Liver (tissue), 3 donors: ENCODE measurements at regions not wholly inside any gene's neighbourhood (a gene's known extent, or its start where the extent isn't known, plus 50 kb on each side); places are given as distances from the start of the nearest gene placed in this dataset.

Experiments used
- EGR1 ChIP-seq, 2 donors: IDR thresholded peaks; 2 replicates each; pipeline ENCODE4 v1.6.1; 2016 to 2018; ENCODE audit warnings: antibody characterized with exemption in 2 of 2, low read depth in 2 of 2
- FOXA1 ChIP-seq: IDR thresholded peaks from 2 replicates; pipeline ENCODE4 v1.6.1; 2016; ENCODE audit warnings: antibody characterized with exemption
- GABPA ChIP-seq, 2 donors: IDR thresholded peaks in 1 of 2; conservative IDR thresholded peaks in 1 of 2; 2 replicates each; pipeline ENCODE4 v1.6.1; 2016; ENCODE audit warnings: antibody characterized with exemption in 2 of 2, mild to moderate bottlenecking in 1 of 2, moderate library complexity in 1 of 2
- JUND ChIP-seq, 2 donors: IDR thresholded peaks; 2 replicates each; pipeline ENCODE4 v1.6.1; 2016; ENCODE audit warnings: antibody characterized with exemption in 2 of 2
- MAX ChIP-seq: IDR thresholded peaks from 2 replicates; pipeline ENCODE4 v1.6.1; 2016; ENCODE audit warnings: antibody characterized with exemption
- RAD21 ChIP-seq, 2 donors: IDR thresholded peaks; 2 replicates each; pipeline ENCODE4 v1.6.1; 2016; ENCODE audit warnings: antibody characterized with exemption in 2 of 2, mild to moderate bottlenecking in 2 of 2
- SP1 ChIP-seq: IDR thresholded peaks from 2 replicates; pipeline ENCODE4 v1.6.1; 2018; ENCODE audit warnings: antibody characterized with exemption, mild to moderate bottlenecking
- TAF1 ChIP-seq: conservative IDR thresholded peaks from 2 replicates; pipeline ENCODE4 v1.6.1; 2016; ENCODE audit warnings: antibody characterized with exemption, mild to moderate bottlenecking
- YY1 ChIP-seq: IDR thresholded peaks from 2 replicates; pipeline ENCODE4 v1.6.1; 2016; ENCODE audit warnings: antibody characterized with exemption, mild to moderate bottlenecking
- TF ChIP-seq, protein P1 (sequence below): fragments of 150-350 bp; IDR thresholded peaks from 2 replicates; pipeline ENCODE4 v1.5.1; 2017; ENCODE audit warnings: improper control_type of control experiment, low read depth, low read length; ENCODE audit not compliant: missing input control
- TF ChIP-seq, protein P2 (sequence below): IDR thresholded peaks from 2 replicates; pipeline ENCODE4 v1.6.1; 2016; ENCODE audit warnings: antibody characterized with exemption, mild to moderate bottlenecking
- TF ChIP-seq, protein P3 (sequence below): IDR thresholded peaks from 2 replicates; pipeline ENCODE4 v1.6.1; 2016; ENCODE audit warnings: antibody characterized with exemption
- donor health status: healthy.
- donor health status: healthy.

DNA sequence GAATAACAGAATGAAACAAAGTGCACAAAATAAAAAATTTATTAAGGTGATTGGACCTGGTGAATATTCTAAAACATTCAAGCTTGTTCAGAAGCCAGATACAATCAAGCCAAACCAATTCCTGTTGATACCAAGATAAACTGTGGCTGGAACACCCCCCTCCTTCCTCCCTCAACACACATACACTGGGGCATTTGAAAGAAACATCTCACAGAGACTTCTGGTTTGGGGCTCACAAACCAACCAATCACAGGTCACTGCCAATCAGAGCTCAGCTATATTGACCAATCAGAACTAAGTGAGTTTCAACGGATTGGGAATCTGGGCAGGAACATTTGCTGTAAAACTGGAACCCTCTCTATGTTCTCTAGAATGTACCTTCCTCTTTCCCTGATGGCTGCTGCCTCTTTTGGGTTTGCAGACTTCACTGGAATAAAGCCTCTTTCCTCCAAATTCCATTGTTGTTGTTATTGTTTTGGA, 340.6 kb upstream of the GOLIM4 start:
- TF ChIP-seq, protein P1, sequence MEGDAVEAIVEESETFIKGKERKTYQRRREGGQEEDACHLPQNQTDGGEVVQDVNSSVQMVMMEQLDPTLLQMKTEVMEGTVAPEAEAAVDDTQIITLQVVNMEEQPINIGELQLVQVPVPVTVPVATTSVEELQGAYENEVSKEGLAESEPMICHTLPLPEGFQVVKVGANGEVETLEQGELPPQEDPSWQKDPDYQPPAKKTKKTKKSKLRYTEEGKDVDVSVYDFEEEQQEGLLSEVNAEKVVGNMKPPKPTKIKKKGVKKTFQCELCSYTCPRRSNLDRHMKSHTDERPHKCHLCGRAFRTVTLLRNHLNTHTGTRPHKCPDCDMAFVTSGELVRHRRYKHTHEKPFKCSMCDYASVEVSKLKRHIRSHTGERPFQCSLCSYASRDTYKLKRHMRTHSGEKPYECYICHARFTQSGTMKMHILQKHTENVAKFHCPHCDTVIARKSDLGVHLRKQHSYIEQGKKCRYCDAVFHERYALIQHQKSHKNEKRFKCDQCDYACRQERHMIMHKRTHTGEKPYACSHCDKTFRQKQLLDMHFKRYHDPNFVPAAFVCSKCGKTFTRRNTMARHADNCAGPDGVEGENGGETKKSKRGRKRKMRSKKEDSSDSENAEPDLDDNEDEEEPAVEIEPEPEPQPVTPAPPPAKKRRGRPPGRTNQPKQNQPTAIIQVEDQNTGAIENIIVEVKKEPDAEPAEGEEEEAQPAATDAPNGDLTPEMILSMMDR, result no peak
- TF ChIP-seq TAF1 (no peak), RAD21 (IDR thresholded peaks at IDR 0.05) (no peak), JUND (IDR thresholded peaks at IDR 0.05) (no peak), YY1 (no peak), GABPA (IDR thresholded peaks at IDR 0.05 in 1 of 2, conservative IDR thresholded peaks at IDR 0.05 in 1 of 2) (no peak), SP1 (no peak), EGR1 (IDR thresholded peaks at IDR 0.05; ENCODE audit: low read depth in 2 of 2) (no peak), MAX (no peak), FOXA1 (no peak)
- TF ChIP-seq, protein P2, sequence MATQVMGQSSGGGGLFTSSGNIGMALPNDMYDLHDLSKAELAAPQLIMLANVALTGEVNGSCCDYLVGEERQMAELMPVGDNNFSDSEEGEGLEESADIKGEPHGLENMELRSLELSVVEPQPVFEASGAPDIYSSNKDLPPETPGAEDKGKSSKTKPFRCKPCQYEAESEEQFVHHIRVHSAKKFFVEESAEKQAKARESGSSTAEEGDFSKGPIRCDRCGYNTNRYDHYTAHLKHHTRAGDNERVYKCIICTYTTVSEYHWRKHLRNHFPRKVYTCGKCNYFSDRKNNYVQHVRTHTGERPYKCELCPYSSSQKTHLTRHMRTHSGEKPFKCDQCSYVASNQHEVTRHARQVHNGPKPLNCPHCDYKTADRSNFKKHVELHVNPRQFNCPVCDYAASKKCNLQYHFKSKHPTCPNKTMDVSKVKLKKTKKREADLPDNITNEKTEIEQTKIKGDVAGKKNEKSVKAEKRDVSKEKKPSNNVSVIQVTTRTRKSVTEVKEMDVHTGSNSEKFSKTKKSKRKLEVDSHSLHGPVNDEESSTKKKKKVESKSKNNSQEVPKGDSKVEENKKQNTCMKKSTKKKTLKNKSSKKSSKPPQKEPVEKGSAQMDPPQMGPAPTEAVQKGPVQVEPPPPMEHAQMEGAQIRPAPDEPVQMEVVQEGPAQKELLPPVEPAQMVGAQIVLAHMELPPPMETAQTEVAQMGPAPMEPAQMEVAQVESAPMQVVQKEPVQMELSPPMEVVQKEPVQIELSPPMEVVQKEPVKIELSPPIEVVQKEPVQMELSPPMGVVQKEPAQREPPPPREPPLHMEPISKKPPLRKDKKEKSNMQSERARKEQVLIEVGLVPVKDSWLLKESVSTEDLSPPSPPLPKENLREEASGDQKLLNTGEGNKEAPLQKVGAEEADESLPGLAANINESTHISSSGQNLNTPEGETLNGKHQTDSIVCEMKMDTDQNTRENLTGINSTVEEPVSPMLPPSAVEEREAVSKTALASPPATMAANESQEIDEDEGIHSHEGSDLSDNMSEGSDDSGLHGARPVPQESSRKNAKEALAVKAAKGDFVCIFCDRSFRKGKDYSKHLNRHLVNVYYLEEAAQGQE, result no peak
- TF ChIP-seq, protein P3, sequence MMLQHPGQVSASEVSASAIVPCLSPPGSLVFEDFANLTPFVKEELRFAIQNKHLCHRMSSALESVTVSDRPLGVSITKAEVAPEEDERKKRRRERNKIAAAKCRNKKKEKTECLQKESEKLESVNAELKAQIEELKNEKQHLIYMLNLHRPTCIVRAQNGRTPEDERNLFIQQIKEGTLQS, result no peak
